Epidermal melanocyte (primary cell): ENCODE measurements at regions not wholly inside any gene's neighbourhood (a gene's known extent, or its start where the extent isn't known, plus 50 kb on each side); places are given as distances from the start of the nearest gene placed in this dataset.
"Not testable (repeated sequence)": the region's sequence is repeated elsewhere in the genome, so short reads cannot be mapped to it uniquely, and the experiment has no call there.

Experiments
- DNase-seq: peaks from one replicate; pipeline ENCODE4 v3.0.0; 2011; ENCODE audit warnings: low spot score; ENCODE audit not compliant: insufficient read length

- no peak for DNase-seq
Observed at GRCh38 chr2:150138587-150138986, 348.9 kb downstream of the RND3 start.

DNA sequence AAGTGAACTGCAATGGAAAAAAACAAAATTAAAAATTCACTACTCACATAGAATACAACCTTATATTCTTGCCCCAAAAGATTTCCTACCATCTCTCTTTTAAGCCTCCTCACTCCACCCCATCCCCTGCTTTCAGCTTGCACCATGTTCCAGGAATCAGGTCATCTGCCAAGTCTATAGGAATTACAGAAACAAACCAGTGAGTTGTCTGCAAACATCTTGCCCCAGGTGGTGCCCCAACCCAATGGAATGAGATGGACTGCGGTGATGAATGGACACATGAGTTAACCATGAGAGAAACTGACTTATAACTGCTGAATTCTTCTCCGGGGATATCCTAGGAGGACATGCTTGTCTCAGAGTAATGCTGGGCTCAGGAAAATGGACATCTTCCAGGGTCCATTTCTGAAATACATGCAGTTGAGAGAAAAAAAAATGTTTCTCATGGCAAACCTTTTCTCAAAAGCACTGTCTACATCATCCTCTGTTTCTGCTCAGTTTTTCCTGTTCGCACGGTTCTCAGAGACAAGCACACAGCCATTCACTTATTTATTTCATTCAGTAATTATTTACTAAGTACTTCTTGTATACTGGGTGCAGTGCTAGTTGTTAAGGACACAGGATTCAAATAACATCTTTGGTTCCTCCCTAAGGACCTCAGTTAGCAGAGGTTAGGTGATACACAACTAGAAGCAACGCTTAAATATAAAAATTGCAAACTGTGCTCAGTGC, 350.0 kb downstream of the RND3 start:
- no peak for DNase-seq

- no peak for DNase-seq
Observed at GRCh38 chr2:150136893-150137292, 350.6 kb downstream of the RND3 start.

DNA sequence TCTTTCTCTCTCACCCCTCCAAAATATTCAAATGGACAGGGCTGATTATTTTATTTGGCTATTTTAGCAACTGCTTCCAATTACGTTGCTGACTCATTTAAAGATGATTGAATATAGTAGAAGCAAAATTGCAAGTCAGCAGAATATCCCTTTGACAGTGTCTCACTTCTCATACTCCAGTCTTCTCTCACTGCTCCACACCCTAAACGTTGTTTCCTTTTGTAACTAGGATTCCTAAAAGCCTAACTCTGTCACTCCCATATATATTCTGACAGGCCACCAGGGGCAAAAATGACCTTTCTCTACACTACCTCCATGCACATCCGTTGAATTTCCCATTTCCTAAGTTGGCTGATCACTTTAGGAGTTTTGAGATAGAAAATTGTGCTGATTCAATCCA, 351.1 kb downstream of the RND3 start:
- no peak for DNase-seq

DNA sequence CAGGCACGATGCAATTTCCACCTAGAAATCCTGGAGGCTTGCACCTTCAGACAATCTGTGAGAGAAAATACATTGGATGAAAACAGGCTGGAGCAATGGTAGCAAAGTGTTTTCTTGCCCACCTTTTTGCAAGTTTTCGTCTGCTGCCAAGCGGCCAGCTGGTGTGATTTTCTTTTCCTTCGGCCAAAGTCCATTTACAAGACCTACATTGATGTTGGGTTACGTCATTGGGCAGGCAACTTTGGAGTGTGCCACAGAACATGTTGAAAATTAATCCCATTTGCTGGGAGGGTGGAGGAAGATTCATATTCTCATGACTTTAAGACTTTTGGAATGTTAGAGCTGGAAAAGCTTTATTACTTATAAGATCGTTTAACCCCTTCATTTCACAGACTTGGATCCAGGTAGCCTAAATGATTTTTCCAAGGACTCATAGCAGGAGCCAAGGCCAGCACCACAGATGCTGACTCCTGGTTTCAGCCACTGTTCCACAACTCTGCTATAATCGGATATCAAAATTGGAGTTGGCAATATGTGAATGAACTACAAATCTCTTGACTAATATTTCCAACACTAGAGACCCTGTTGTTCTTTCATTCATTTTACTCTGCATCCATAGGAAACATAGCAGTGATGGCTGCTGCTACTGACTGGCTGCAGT, 352.1 kb downstream of the RND3 start:
- no peak for DNase-seq

GRCh38 chr2:150134223-150134857, 353.1 kb downstream of the RND3 start:
- no peak for DNase-seq

DNA sequence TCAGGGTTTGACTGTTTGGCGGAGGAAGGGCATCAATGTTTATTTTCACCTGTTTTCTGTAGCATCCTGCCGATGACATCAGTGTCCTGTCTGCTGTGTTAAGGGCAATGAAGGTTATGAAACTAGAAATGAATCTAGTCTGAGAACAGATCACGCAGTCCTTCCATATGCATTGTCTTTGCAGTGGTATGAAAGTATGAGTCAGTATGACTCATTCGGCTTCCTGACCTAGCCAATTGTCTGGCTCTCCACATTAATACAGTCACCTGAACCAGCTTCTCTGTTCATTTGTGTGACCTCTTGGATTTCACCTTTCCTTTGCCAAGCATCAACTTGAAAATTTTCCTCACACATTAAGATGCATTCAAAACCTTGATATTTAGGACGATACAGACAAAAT, 353.8 kb downstream of the RND3 start:
- peak; percentile 34 for DNase-seq

GRCh38 chr2:150129921-150130575, 357.4 kb downstream of the RND3 start:
- DNase-seq, result no peak

DNA sequence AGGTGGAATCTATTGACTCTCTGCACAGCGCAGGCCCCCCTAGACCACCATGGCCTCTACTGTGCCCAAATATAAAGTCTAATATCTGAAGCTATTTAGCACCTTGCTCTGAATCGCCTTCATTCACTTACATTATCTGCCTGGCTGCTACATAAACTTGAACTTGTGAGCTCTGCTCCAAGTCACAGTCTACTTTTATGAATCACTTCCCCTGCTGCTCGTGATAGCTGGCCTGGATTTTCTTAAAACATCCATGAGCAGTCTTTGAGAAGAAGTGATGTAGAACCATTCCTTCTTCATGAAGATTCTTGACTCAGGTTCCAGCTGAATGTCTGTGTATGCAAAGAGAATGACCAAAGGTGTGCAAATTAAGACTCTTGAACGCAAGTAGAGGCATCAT, 359.5 kb downstream of the RND3 start:
- DNase-seq, result no peak

GRCh38 chr2:150127346-150127990, 360.0 kb downstream of the RND3 start:
- DNase-seq, result no peak

- no peak for DNase-seq
Observed at GRCh38 chr2:150126839-150127238, 360.6 kb downstream of the RND3 start.

GRCh38 chr2:150126143-150126740, 361.2 kb downstream of the RND3 start:
- no peak for DNase-seq

- DNase-seq, result no peak
Observed at GRCh38 chr2:150125708-150126107, 361.8 kb downstream of the RND3 start.

DNA sequence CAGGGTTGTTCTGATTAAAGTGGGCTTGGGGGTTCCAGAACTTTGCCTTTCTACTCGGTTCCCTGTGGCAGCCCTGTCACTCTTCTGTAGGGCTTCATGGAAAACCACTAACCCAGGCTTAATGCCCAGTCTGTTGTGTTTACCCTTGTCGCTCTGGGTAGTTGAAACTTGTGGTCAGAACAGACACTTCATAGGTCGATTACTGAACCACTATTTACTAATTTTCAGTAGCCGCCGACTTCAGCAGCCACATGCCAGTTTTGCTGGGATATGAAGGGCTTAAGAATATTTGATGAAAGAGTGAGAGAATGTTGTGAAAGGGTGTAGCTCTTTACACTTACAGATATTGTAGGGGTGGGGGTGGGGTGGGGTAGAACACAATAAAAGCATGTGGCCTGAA, 362.3 kb downstream of the RND3 start:
- no peak for DNase-seq

DNA sequence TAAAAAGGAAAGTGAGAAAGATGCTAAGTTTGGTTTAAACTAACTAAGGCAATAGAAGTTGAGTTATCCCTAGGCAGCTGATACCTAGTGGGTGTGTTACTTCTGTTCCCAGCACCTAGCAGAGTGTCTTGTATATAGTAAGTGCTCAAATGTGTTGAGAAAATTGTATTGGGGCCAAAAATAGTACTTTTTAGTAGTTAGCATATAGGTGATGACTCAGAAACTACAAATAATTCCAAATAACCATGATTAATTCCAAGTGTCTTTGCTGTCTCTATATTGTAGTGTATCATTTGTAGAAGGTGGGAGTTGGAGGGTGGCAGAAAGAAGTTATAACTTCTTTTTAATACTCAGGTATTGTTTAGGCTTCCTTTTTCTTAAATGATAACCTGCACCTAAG, 362.7 kb downstream of the RND3 start:
- DNase-seq, result no peak

DNA sequence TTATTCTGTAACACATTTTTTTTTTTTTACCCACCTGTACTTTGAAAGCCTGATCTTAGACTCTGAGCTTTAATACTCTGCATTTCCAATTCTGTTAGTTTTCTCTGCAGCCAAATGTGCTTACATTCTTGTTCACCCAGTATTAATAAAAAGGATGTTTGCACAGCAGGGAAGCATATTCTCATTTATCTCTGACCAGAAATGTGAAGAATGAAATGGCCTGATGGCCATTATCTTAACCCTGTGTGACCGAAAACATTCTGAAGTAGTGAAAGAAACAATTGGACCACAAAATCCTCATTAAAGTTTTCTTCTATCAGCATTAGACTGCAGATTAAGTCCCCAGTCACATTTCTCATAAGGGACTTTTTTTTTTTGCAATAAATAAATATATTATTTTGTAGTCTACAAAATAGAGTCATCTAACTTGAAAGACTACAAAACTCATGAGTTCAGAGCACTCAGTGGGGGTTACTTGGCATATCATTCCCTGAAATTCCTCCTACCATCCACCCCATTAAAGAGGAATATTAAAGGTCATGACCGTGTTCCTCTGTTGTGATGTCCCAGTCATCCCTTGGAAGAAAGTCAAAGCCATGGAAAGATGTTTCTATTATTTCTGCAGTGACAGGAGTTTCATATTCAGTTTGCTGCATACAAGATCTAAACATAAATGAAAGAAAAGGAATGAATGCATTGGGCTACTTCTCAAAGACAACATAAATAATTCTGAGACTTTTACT, 364.4 kb downstream of the RND3 start:
- DNase-seq, result no peak

- DNase-seq, result no peak
Observed at GRCh38 chr2:150122156-150122555, 365.3 kb downstream of the RND3 start.

DNA sequence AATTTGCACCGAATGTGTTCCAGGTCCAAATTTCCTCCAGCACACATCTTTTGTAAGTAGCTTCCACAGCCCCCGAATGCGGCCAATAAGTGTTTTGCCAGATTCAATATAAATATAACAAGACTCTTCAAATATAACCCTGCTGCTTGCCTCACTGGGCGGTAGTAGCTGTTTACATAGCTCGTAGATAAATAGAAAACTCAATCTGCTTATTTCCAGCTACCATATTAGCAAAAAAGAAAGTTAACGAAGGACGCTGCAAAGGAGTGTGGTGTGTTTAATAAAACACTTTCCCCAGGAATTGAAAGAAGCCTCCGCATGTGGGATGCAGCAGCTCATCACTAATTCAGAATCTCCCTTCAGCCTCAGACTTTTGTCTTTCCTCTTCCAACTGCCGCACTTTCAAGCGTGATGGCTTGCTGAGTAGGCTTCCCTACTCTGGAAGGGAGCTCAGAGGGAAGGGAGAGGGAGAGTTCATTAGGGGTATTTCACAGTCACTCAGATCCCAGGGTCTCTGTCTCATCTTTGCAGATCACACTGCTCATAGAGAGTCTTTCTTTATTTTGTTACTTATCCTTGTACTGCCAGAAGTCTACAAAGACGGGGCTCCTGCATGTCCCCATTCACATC, 367.0 kb downstream of the RND3 start:
- no peak for DNase-seq

GRCh38 chr2:150119819-150120218, 367.6 kb downstream of the RND3 start:
- DNase-seq, result no peak

- not testable (repeated sequence) for DNase-seq
Observed at GRCh38 chr2:150114089-150114488, 373.4 kb downstream of the RND3 start.
